ENCODE measurements at regions not wholly inside any gene's neighbourhood (a gene's known extent, or its start where the extent isn't known, plus 50 kb on each side); places are given as distances from the start of the nearest gene placed in this dataset.

- H3K4me3 ChIP-seq (ENCODE audit: low read depth, low read length), result no peak overlapping the region
- no peaks in the 10 kb centered on the region for H3K36me3 ChIP-seq (ENCODE audit: insufficient read depth, low read length)
- no peak overlapping the region for H2AFZ ChIP-seq (ENCODE audit: low read length, unreplicated experiment)
- H3K79me2 ChIP-seq (ENCODE audit: control insufficient read depth, insufficient read depth, low read length, unreplicated experiment), result no peaks in the 10 kb centered on the region
- no peaks in the 10 kb centered on the region for H3K27me3 ChIP-seq (ENCODE audit: insufficient read depth, low read length)
- no peak overlapping the region for H3K27ac ChIP-seq (ENCODE audit: low read depth, low read length)
- peaks cover 17% of the 10 kb centered on the region for H3K4me1 ChIP-seq (ENCODE audit: control insufficient read depth, insufficient read depth, low read length, unreplicated experiment)
These were observed 394.7 kb downstream of the PDGFC start for GRCh38 chr4:156576946-156577345.

DNA sequence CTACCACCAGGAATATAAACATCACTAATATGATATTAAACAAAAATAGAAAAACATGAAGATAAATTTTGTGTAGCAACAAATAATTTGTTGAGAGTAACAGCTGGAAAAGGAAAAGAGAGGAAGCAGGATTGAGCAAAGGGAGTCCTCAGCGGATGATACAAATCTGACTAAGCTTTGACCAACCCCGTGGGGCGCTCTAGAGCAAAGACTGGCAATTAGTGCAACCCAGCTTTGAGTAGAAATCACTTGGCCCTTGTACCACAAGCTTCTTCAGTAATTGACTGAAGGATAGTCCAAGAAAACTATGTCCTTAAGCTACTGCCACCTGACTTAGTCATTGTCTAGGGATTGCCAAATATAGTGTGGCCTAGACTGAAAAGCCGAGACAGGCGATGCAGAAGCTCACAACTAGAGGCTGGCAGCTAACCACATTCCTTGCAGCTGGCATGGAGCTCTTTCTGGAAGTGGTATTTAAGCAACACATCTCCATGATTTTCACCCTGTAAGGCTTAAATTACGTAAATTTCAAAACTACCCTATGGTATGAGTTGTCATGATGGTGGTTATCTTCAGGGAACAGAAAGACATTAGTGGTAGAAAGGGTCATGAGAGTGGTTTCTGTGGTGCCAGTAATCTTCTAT lies 396.0 kb downstream of the PDGFC start:
- H3K27me3 ChIP-seq (ENCODE audit: insufficient read depth, low read length), result no peaks in the 10 kb centered on the region
- no peak overlapping the region for H2AFZ ChIP-seq (ENCODE audit: low read length, unreplicated experiment)
- peaks cover 17% of the 10 kb centered on the region for H3K4me1 ChIP-seq (ENCODE audit: control insufficient read depth, insufficient read depth, low read length, unreplicated experiment)
- H3K27ac ChIP-seq (ENCODE audit: low read depth, low read length), result no peak overlapping the region
- H3K36me3 ChIP-seq (ENCODE audit: insufficient read depth, low read length), result no peaks in the 10 kb centered on the region
- no peak overlapping the region for H3K4me3 ChIP-seq (ENCODE audit: low read depth, low read length)
- no peaks in the 10 kb centered on the region for H3K79me2 ChIP-seq (ENCODE audit: control insufficient read depth, insufficient read depth, low read length, unreplicated experiment)

GRCh38 chr4:156571146-156571545 lies 400.5 kb downstream of the PDGFC start:
- H3K4me3 ChIP-seq (ENCODE audit: low read depth, low read length), result no peak overlapping the region
- H3K79me2 ChIP-seq (ENCODE audit: control insufficient read depth, insufficient read depth, low read length, unreplicated experiment), result no peaks in the 10 kb centered on the region
- H2AFZ ChIP-seq (ENCODE audit: low read length, unreplicated experiment), result no peak overlapping the region
- H3K27me3 ChIP-seq (ENCODE audit: insufficient read depth, low read length), result no peaks in the 10 kb centered on the region
- no peak overlapping the region for H3K27ac ChIP-seq (ENCODE audit: low read depth, low read length)
- H3K4me1 ChIP-seq (ENCODE audit: control insufficient read depth, insufficient read depth, low read length, unreplicated experiment), result peaks cover 6% of the 10 kb centered on the region
- no peaks in the 10 kb centered on the region for H3K36me3 ChIP-seq (ENCODE audit: insufficient read depth, low read length)

GRCh38 chr4:156569535-156569934 lies 402.1 kb downstream of the PDGFC start:
- no peaks in the 10 kb centered on the region for H3K4me1 ChIP-seq (ENCODE audit: control insufficient read depth, insufficient read depth, low read length, unreplicated experiment)
- H3K27me3 ChIP-seq (ENCODE audit: insufficient read depth, low read length), result no peaks in the 10 kb centered on the region
- H2AFZ ChIP-seq (ENCODE audit: low read length, unreplicated experiment), result no peak overlapping the region
- H3K79me2 ChIP-seq (ENCODE audit: control insufficient read depth, insufficient read depth, low read length, unreplicated experiment), result no peaks in the 10 kb centered on the region
- no peak overlapping the region for H3K27ac ChIP-seq (ENCODE audit: low read depth, low read length)
- H3K36me3 ChIP-seq (ENCODE audit: insufficient read depth, low read length), result no peaks in the 10 kb centered on the region
- H3K4me3 ChIP-seq (ENCODE audit: low read depth, low read length), result no peak overlapping the region

- Histone ChIP-seq H3K79me2 (ENCODE audit: control insufficient read depth, insufficient read depth, low read length, unreplicated experiment) (no peaks in the 10 kb centered on the region), H3K4me3 (ENCODE audit: low read depth, low read length) (no peak overlapping the region), H3K27ac (ENCODE audit: low read depth, low read length) (no peak overlapping the region), H3K27me3 (ENCODE audit: insufficient read depth, low read length) (no peaks in the 10 kb centered on the region), H3K36me3 (ENCODE audit: insufficient read depth, low read length) (no peaks in the 10 kb centered on the region), H2AFZ (ENCODE audit: low read length, unreplicated experiment) (no peak overlapping the region), H3K4me1 (ENCODE audit: control insufficient read depth, insufficient read depth, low read length, unreplicated experiment) (no peaks in the 10 kb centered on the region)
These were observed 403.1 kb downstream of the PDGFC start for GRCh38 chr4:156568484-156568883.

DNA sequence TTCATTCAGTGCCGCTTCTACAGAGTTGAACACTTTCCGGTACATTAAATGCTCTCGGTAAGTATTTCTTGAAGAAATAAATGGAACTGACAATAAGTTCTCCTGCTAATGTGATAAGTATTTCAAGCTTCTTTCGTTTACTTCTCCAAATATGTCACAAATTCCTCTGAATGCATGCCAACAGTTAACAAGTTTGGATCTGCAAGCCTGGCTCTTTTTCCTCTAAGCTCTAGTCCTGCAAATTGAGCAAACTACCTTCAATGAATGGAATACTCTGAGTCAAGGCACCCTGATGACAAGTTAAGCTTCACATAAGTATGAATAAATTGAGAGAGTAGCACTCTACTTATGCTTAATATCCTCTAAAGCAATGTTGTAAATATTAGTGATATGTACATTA lies 403.6 kb downstream of the PDGFC start:
- Histone ChIP-seq H3K36me3 (ENCODE audit: insufficient read depth, low read length) (no peaks in the 10 kb centered on the region), H2AFZ (ENCODE audit: low read length, unreplicated experiment) (no peak overlapping the region), H3K27me3 (ENCODE audit: insufficient read depth, low read length) (no peaks in the 10 kb centered on the region)

DNA sequence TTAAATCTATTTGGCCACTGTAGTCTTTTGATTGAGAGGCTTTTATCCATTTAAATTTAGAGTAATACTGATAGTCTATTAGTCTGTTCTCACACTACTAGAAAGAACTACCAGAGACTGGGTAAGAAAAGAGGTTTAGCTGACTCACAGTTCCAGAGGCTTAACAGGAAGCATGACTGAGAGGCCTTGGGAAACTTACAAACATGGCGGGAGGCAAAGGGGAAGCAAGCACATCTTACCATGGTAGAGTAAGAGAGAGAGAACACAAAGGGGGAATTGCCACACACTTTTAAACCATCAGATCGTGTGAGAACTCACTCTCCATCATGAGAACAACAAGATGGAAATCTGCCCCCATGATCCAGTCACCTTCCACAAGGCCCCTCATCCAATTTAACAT lies 410.9 kb downstream of the PDGFC start:
- Histone ChIP-seq H3K79me2 (ENCODE audit: control insufficient read depth, insufficient read depth, low read length, unreplicated experiment) (no peaks in the 10 kb centered on the region), H3K27me3 (ENCODE audit: insufficient read depth, low read length) (no peaks in the 10 kb centered on the region), H3K36me3 (ENCODE audit: insufficient read depth, low read length) (0 out of 2 replicates have a peak, but pooled peaks cover 3% of the 10 kb centered on the region), H3K27ac (ENCODE audit: low read depth, low read length) (peak overlapping the region; percentile 26; the same call in 1 of the 2 replicates), H3K4me1 (ENCODE audit: control insufficient read depth, insufficient read depth, low read length, unreplicated experiment) (peaks cover 24% of the 10 kb centered on the region), H3K4me3 (ENCODE audit: low read depth, low read length) (no peak overlapping the region), H2AFZ (ENCODE audit: low read length, unreplicated experiment) (peak overlapping the region; percentile 40)

More for the DNA sequence above, 403.6 kb downstream of the PDGFC start:
- Histone ChIP-seq H3K4me3 (ENCODE audit: low read depth, low read length) (no peak overlapping the region), H3K4me1 (ENCODE audit: control insufficient read depth, insufficient read depth, low read length, unreplicated experiment) (no peaks in the 10 kb centered on the region), H3K79me2 (ENCODE audit: control insufficient read depth, insufficient read depth, low read length, unreplicated experiment) (no peaks in the 10 kb centered on the region), H3K27ac (ENCODE audit: low read depth, low read length) (no peak overlapping the region)

DNA sequence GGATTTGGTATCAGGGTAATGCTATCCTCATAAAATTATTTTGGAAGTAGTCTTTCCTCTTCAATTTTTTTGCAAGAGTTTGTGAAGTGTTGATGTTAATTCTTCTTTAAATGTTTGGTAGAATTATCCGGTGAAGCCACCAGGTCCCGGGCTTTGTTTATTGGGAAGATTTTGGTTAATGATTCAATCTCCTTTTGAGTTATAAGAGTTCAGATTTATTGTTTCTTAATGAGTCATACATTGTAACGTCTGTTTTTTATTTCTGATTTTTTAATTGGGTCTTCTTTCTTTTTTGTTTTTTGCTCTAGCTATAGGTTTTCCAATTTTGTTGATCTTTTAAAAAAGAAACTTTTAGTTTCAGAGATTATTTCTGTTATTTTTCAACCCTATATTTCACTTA lies 412.3 kb downstream of the PDGFC start:
- Histone ChIP-seq H3K79me2 (ENCODE audit: control insufficient read depth, insufficient read depth, low read length, unreplicated experiment) (no peaks in the 10 kb centered on the region), H3K36me3 (ENCODE audit: insufficient read depth, low read length) (0 out of 2 replicates have a peak, but pooled peaks cover 3% of the 10 kb centered on the region), H3K4me3 (ENCODE audit: low read depth, low read length) (peak overlapping the region; percentile 32), H3K27me3 (ENCODE audit: insufficient read depth, low read length) (no peaks in the 10 kb centered on the region), H3K4me1 (ENCODE audit: control insufficient read depth, insufficient read depth, low read length, unreplicated experiment) (peaks cover 24% of the 10 kb centered on the region), H3K27ac (ENCODE audit: low read depth, low read length) (peak overlapping the region; percentile 4; the same call in 1 of the 2 replicates), H2AFZ (ENCODE audit: low read length, unreplicated experiment) (peak overlapping the region; percentile 86)

DNA sequence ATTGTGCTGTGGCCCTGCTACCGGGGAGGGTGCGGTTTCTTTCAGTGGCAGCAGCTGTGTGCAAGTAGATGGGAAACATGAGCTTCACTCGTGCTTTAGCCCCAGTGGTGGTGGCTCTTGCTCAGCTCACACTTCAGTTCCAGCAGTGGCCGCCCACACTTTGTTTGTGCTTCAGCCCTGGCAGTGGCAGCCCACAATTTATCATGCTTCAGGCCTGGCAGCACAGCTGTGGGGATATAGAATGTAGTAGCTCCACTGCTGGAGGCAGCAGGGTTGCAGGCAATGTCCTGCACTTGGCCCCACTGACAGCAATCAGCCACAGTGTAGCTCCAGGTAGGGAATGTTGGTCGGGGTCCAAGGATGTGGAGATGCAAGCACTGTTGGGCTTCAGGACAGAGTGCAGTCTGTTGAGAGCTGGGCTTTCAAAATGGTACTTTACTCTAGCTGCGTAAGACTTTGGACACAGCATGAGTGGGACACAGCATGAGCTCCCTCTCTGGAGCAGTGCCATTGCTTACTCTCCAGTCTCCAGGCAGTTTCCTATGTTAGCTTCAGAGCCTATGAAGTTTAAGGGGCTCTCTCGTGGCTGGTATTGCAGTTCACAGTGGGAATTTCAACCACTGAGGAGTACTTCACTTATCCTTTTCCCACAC lies 413.1 kb downstream of the PDGFC start:
- Histone ChIP-seq H3K36me3 (ENCODE audit: insufficient read depth, low read length) (0 out of 2 replicates have a peak, but pooled peaks cover 3% of the 10 kb centered on the region), H2AFZ (ENCODE audit: low read length, unreplicated experiment) (peak overlapping the region; percentile 63), H3K79me2 (ENCODE audit: control insufficient read depth, insufficient read depth, low read length, unreplicated experiment) (no peaks in the 10 kb centered on the region), H3K4me1 (ENCODE audit: control insufficient read depth, insufficient read depth, low read length, unreplicated experiment) (peaks cover 24% of the 10 kb centered on the region), H3K27me3 (ENCODE audit: insufficient read depth, low read length) (no peaks in the 10 kb centered on the region), H3K27ac (ENCODE audit: low read depth, low read length) (no peak overlapping the region), H3K4me3 (ENCODE audit: low read depth, low read length) (no peak overlapping the region)

- 0 out of 2 replicates have a peak, but pooled peaks cover 3% of the 10 kb centered on the region for H3K36me3 ChIP-seq (ENCODE audit: insufficient read depth, low read length)
- H3K79me2 ChIP-seq (ENCODE audit: control insufficient read depth, insufficient read depth, low read length, unreplicated experiment), result no peaks in the 10 kb centered on the region
- H3K27me3 ChIP-seq (ENCODE audit: insufficient read depth, low read length), result no peaks in the 10 kb centered on the region
- peaks cover 24% of the 10 kb centered on the region for H3K4me1 ChIP-seq (ENCODE audit: control insufficient read depth, insufficient read depth, low read length, unreplicated experiment)
- no peak overlapping the region for H2AFZ ChIP-seq (ENCODE audit: low read length, unreplicated experiment)
- no peak overlapping the region for H3K27ac ChIP-seq (ENCODE audit: low read depth, low read length)
- H3K4me3 ChIP-seq (ENCODE audit: low read depth, low read length), result no peak overlapping the region
These were observed 413.7 kb downstream of the PDGFC start for GRCh38 chr4:156557920-156558319.

- Histone ChIP-seq H2AFZ (ENCODE audit: low read length, unreplicated experiment) (no peak overlapping the region), H3K36me3 (ENCODE audit: insufficient read depth, low read length) (0 out of 2 replicates have a peak, but pooled peaks cover 3% of the 10 kb centered on the region), H3K27ac (ENCODE audit: low read depth, low read length) (no peak overlapping the region), H3K79me2 (ENCODE audit: control insufficient read depth, insufficient read depth, low read length, unreplicated experiment) (no peaks in the 10 kb centered on the region), H3K4me1 (ENCODE audit: control insufficient read depth, insufficient read depth, low read length, unreplicated experiment) (peaks cover 24% of the 10 kb centered on the region), H3K4me3 (ENCODE audit: low read depth, low read length) (no peak overlapping the region), H3K27me3 (ENCODE audit: insufficient read depth, low read length) (no peaks in the 10 kb centered on the region)
These were observed 415.3 kb downstream of the PDGFC start for GRCh38 chr4:156556336-156556735.
